Colonic mucosa (tissue), 4 donors: ENCODE measurements at regions not wholly inside any gene's neighbourhood (a gene's known extent, or its start where the extent isn't known, plus 50 kb on each side); places are given as distances from the start of the nearest gene placed in this dataset.

Source experiments
- DNase-seq: peaks from one replicate; pipeline ENCODE4 v3.0.0-alpha.2; 2020
- H3K27ac ChIP-seq: fragments of 200-600 bp; one replicate; pipeline ENCODE4 v1.8.0; 2021
- H3K27me3 ChIP-seq: fragments of 200-600 bp; one replicate; pipeline ENCODE4 v1.8.0; 2021
- H3K36me3 ChIP-seq: fragments of 200-600 bp; one replicate; pipeline ENCODE4 v1.8.0; 2021
- H3K4me1 ChIP-seq: fragments of 200-600 bp; one replicate; pipeline ENCODE4 v1.8.0; 2021; ENCODE audit warnings: mild to moderate bottlenecking
- H3K4me3 ChIP-seq: fragments of 200-600 bp; one replicate; pipeline ENCODE4 v1.8.0; 2021
- H3K9ac ChIP-seq, 2 donors: one replicate each; pipeline ENCODE4 v1.7.0; 2013; ENCODE audit warnings: control low read depth in 2 of 2, low read depth in 2 of 2, low read length in 2 of 2
- H3K9me3 ChIP-seq: fragments of 200-600 bp; one replicate; pipeline ENCODE4 v1.8.0; 2021
- intact Hi-C: fragments of 100-400 bp; cut with DNase I; formaldehyde crosslinking; loops from one replicate; pipeline ENCODE4 v1.14.1; 2022
- TF ChIP-seq, protein P1 (sequence below): fragments of 200-600 bp; IDR thresholded peaks from one replicate; pipeline ENCODE4 v1.8.0; 2022; ENCODE audit warnings: antibody characterized with exemption, mild to moderate bottlenecking
- donor health status: healthy.
- donor health status: DM: no; HTN: no; CAD: no.
- donor health status: DM: no; HTN: no; CAD: no.

- Histone ChIP-seq H3K9ac (no peak overlapping the region), H3K9me3 (no peaks in the 10 kb centered on the region), H3K4me1 (no peaks in the 10 kb centered on the region), H3K4me3 (no peak overlapping the region), H3K36me3 (no peaks in the 10 kb centered on the region), H3K27me3 (no peaks in the 10 kb centered on the region), H3K27ac (no peak overlapping the region)
- no peak for DNase-seq
- intact Hi-C loops: no loop called here
- TF ChIP-seq, protein P1, sequence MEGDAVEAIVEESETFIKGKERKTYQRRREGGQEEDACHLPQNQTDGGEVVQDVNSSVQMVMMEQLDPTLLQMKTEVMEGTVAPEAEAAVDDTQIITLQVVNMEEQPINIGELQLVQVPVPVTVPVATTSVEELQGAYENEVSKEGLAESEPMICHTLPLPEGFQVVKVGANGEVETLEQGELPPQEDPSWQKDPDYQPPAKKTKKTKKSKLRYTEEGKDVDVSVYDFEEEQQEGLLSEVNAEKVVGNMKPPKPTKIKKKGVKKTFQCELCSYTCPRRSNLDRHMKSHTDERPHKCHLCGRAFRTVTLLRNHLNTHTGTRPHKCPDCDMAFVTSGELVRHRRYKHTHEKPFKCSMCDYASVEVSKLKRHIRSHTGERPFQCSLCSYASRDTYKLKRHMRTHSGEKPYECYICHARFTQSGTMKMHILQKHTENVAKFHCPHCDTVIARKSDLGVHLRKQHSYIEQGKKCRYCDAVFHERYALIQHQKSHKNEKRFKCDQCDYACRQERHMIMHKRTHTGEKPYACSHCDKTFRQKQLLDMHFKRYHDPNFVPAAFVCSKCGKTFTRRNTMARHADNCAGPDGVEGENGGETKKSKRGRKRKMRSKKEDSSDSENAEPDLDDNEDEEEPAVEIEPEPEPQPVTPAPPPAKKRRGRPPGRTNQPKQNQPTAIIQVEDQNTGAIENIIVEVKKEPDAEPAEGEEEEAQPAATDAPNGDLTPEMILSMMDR: no peak
These were observed 217.8 kb upstream of the B3GALT2 start for GRCh38 chr1:193404236-193404635.

- Histone ChIP-seq H3K27ac (no peak overlapping the region), H3K36me3 (no peaks in the 10 kb centered on the region), H3K4me3 (no peak overlapping the region), H3K4me1 (no peaks in the 10 kb centered on the region), H3K9ac (no peak overlapping the region), H3K27me3 (no peaks in the 10 kb centered on the region), H3K9me3 (no peaks in the 10 kb centered on the region)
- intact Hi-C loops: no loop called here
- DNase-seq: no peak
- TF ChIP-seq, protein P1: no peak
These were observed 216.6 kb upstream of the B3GALT2 start for GRCh38 chr1:193402977-193403376.

DNA sequence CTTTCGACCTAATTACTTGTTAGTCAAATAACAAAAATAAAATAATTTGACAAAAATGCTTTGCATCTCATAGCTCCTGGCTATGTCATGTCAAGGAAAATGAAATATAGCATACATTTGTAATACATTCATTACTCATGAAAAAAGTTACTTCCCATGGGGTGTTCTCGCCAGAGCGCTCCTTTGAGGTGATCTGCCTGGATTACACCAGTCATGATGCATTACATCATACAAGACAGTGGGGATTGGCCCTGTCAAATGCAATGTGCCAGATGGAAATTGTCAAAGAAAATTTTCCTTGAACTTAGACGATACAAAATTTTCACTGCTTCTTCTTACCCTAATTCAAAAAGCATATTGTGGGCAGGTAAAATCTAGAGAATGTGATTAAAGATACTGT, 215.6 kb upstream of the B3GALT2 start:
- intact Hi-C loops: no loop called here
- Histone ChIP-seq H3K9ac (no peak overlapping the region), H3K4me1 (no peaks in the 10 kb centered on the region), H3K36me3 (no peaks in the 10 kb centered on the region), H3K27ac (no peak overlapping the region), H3K4me3 (no peak overlapping the region), H3K27me3 (no peaks in the 10 kb centered on the region), H3K9me3 (no peaks in the 10 kb centered on the region)
- no peak for DNase-seq
- TF ChIP-seq, protein P1: no peak

DNA sequence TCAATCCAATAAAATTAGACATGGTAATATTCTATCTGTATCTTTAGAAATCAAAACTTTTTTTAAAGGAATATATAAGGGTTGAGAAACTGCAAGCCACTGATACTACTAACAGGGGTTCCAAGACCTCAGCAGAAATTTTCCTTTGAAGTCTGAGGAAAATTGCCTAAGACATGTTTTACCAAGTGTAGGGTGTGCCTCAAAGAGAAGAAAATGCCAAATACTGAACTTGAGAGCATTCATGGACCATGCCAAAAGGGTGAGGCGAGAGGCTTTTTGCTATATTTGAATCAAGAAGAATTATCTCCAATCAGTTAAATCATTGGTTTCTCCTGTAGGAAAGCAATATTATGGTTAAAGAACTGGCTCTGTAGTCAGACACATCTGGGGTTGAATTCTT, 207.9 kb upstream of the B3GALT2 start:
- DNase-seq: no peak
- H3K27ac ChIP-seq: no peak overlapping the region
- no peaks in the 10 kb centered on the region for H3K9me3 ChIP-seq
- TF ChIP-seq, protein P1: no peak
- no peaks in the 10 kb centered on the region for H3K4me1 ChIP-seq
- no peak overlapping the region for H3K4me3 ChIP-seq
- no peaks in the 10 kb centered on the region for H3K36me3 ChIP-seq
- H3K27me3 ChIP-seq: no peaks in the 10 kb centered on the region
- H3K9ac ChIP-seq: no peak overlapping the region
- intact Hi-C loops: no loop called here

GRCh38 chr1:193392686-193393085, 206.3 kb upstream of the B3GALT2 start:
- DNase-seq: no peak
- Histone ChIP-seq H3K27ac (no peak overlapping the region), H3K4me1 (no peaks in the 10 kb centered on the region), H3K9ac (no peak overlapping the region), H3K27me3 (no peaks in the 10 kb centered on the region), H3K36me3 (no peaks in the 10 kb centered on the region), H3K9me3 (no peaks in the 10 kb centered on the region), H3K4me3 (no peak overlapping the region)
- intact Hi-C loops: no loop called here
- TF ChIP-seq, protein P1: no peak

- H3K9ac ChIP-seq: no peak overlapping the region
- TF ChIP-seq, protein P1: no peak
These were observed 202.3 kb upstream of the B3GALT2 start for GRCh38 chr1:193388683-193389082.

More at GRCh38 chr1:193388683-193389082, 202.3 kb upstream of the B3GALT2 start:
- intact Hi-C loops: no loop called here
- Histone ChIP-seq H3K9me3 (no peaks in the 10 kb centered on the region), H3K27ac (no peak overlapping the region), H3K4me1 (no peaks in the 10 kb centered on the region), H3K36me3 (no peaks in the 10 kb centered on the region), H3K4me3 (no peak overlapping the region), H3K27me3 (no peaks in the 10 kb centered on the region)
- no peak for DNase-seq
